Mammary epithelial cell (primary cell): ENCODE measurements at regions not wholly inside any gene's neighbourhood (a gene's known extent, or its start where the extent isn't known, plus 50 kb on each side); places are given as distances from the start of the nearest gene placed in this dataset.

Experiments
- CTCF ChIP-seq, 2 donors: IDR thresholded peaks in 1 of 2; conservative IDR thresholded peaks in 1 of 2; 2 replicates each; pipeline ENCODE4 v1.5.1; 2011 to 2012; ENCODE audit warnings: inconsistent platforms in 2 of 2, low read length in 2 of 2, mild to moderate bottlenecking in 2 of 2, control low read depth in 1 of 2, low read depth in 1 of 2; ENCODE audit not compliant: insufficient read depth in 1 of 2; ENCODE audit errors: extremely low read depth in 1 of 2
- EZH2 ChIP-seq: IDR thresholded peaks from 2 replicates; pipeline ENCODE4 v1.6.1; 2012; ENCODE audit warnings: low read length, inconsistent platforms, borderline replicate concordance

GRCh38 chr1:219289171-219289570 lies 115.5 kb downstream of the LYPLAL1 start:
- TF ChIP-seq CTCF (conservative IDR thresholded peaks at IDR 0.05 in 1 of 2, IDR thresholded peaks at IDR 0.05 in 1 of 2; ENCODE audit: extremely low read depth in 1 of 2, insufficient read depth in 1 of 2, low read depth in 1 of 2, low read length in 2 of 2) (no peak), EZH2 (no peak)
